H1 (cell line): ENCODE measurements at regions not wholly inside any gene's neighbourhood (a gene's known extent, or its start where the extent isn't known, plus 50 kb on each side); places are given as distances from the start of the nearest gene placed in this dataset.

Experiments
- CTBP2 ChIP-seq: IDR thresholded peaks from 2 replicates; pipeline ENCODE4 v1.7.0; 2011; ENCODE audit warnings: borderline replicate concordance, mild to moderate bottlenecking, moderate library complexity, mixed read lengths, low read length; ENCODE audit not compliant: insufficient read depth, insufficient read length
- EGR1 ChIP-seq: IDR thresholded peaks from 2 replicates; pipeline ENCODE4 v1.6.1; 2011; ENCODE audit warnings: low read depth, low read length, borderline replicate concordance
- EZH2 ChIP-seq: fragments of 200-600 bp; sonication (generic); IDR thresholded peaks from 2 replicates; pipeline ENCODE4 v1.7.1; 2012; ENCODE audit warnings: low read depth, mild to moderate bottlenecking, moderate library complexity, low read length, inconsistent platforms; ENCODE audit not compliant: severe bottlenecking
- HDAC2 ChIP-seq, 2 experiments: fragments of 300-600 bp in 1 of 2; sonication (generic) in 1 of 2; IDR thresholded peaks; 2 replicates each; pipeline ENCODE4 v1.6.1; 2011 to 2012; ENCODE audit warnings: low read depth in 2 of 2, low read length in 2 of 2, mild to moderate bottlenecking in 2 of 2, moderate library complexity in 2 of 2, borderline replicate concordance in 1 of 2, inconsistent platforms in 1 of 2
- JUND ChIP-seq: IDR thresholded peaks from 2 replicates; pipeline ENCODE4 v1.6.1; 2011; ENCODE audit warnings: mild to moderate bottlenecking, improper control_type of control experiment, low read length
- RFX5 ChIP-seq: IDR thresholded peaks from 2 replicates; pipeline ENCODE4 v1.6.1; 2011; ENCODE audit warnings: low read depth, low read length, improper control_type of control experiment, borderline replicate concordance
- SIN3A ChIP-seq, 2 experiments: IDR thresholded peaks in 1 of 2; conservative IDR thresholded peaks in 1 of 2; 2 replicates each; pipeline ENCODE4 v1.6.1; 2011 to 2012; ENCODE audit warnings: low read length in 2 of 2, improper control_type of control experiment in 1 of 2, low read depth in 1 of 2, mild to moderate bottlenecking in 1 of 2
- SUZ12 ChIP-seq: fragments of 200-600 bp; sonication (generic); IDR thresholded peaks from 2 replicates; pipeline ENCODE4 v1.6.1; 2012; ENCODE audit warnings: mild to moderate bottlenecking, inconsistent platforms, low read length, moderate library complexity, mixed read lengths
- TBP ChIP-seq: IDR thresholded peaks from 2 replicates; pipeline ENCODE4 v1.6.1; 2011; ENCODE audit warnings: low read depth, low read length, improper control_type of control experiment
- TEAD4 ChIP-seq: IDR thresholded peaks from 2 replicates; pipeline ENCODE4 v1.6.1; 2012; ENCODE audit warnings: low read depth, low read length, inconsistent platforms, mixed read lengths
- YY1 ChIP-seq: IDR thresholded peaks from 2 replicates; pipeline ENCODE4 v1.6.1; 2011; ENCODE audit warnings: low read depth, mild to moderate bottlenecking, low read length
- TF ChIP-seq, protein P1 (sequence below): fragments of 300-600 bp; sonication (generic); IDR thresholded peaks from 2 replicates; pipeline ENCODE4 v1.7.1; 2012; ENCODE audit warnings: low read length, moderate library complexity, mild to moderate bottlenecking, inconsistent platforms; ENCODE audit not compliant: insufficient replicate concordance

DNA sequence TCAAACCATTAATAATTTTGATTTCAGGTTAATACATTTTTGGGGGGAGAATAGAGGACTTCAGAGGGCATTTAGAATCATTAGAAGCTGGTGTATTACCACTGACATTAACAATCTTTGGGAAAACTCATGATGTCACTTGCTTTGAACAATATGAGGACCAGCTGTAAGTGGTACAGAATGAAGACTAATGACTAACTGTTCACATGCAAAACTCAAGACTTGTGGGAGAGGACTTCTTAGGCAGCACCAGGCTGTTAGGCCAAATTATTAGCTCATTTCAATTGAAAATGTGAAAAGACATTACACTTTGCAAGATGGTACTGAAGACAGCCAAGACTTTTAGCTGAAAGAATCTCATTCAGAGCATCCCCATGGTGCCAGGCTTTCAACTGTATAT lies 426.2 kb upstream of the ADAMTS9 start (continued):
- TF ChIP-seq, protein P1, sequence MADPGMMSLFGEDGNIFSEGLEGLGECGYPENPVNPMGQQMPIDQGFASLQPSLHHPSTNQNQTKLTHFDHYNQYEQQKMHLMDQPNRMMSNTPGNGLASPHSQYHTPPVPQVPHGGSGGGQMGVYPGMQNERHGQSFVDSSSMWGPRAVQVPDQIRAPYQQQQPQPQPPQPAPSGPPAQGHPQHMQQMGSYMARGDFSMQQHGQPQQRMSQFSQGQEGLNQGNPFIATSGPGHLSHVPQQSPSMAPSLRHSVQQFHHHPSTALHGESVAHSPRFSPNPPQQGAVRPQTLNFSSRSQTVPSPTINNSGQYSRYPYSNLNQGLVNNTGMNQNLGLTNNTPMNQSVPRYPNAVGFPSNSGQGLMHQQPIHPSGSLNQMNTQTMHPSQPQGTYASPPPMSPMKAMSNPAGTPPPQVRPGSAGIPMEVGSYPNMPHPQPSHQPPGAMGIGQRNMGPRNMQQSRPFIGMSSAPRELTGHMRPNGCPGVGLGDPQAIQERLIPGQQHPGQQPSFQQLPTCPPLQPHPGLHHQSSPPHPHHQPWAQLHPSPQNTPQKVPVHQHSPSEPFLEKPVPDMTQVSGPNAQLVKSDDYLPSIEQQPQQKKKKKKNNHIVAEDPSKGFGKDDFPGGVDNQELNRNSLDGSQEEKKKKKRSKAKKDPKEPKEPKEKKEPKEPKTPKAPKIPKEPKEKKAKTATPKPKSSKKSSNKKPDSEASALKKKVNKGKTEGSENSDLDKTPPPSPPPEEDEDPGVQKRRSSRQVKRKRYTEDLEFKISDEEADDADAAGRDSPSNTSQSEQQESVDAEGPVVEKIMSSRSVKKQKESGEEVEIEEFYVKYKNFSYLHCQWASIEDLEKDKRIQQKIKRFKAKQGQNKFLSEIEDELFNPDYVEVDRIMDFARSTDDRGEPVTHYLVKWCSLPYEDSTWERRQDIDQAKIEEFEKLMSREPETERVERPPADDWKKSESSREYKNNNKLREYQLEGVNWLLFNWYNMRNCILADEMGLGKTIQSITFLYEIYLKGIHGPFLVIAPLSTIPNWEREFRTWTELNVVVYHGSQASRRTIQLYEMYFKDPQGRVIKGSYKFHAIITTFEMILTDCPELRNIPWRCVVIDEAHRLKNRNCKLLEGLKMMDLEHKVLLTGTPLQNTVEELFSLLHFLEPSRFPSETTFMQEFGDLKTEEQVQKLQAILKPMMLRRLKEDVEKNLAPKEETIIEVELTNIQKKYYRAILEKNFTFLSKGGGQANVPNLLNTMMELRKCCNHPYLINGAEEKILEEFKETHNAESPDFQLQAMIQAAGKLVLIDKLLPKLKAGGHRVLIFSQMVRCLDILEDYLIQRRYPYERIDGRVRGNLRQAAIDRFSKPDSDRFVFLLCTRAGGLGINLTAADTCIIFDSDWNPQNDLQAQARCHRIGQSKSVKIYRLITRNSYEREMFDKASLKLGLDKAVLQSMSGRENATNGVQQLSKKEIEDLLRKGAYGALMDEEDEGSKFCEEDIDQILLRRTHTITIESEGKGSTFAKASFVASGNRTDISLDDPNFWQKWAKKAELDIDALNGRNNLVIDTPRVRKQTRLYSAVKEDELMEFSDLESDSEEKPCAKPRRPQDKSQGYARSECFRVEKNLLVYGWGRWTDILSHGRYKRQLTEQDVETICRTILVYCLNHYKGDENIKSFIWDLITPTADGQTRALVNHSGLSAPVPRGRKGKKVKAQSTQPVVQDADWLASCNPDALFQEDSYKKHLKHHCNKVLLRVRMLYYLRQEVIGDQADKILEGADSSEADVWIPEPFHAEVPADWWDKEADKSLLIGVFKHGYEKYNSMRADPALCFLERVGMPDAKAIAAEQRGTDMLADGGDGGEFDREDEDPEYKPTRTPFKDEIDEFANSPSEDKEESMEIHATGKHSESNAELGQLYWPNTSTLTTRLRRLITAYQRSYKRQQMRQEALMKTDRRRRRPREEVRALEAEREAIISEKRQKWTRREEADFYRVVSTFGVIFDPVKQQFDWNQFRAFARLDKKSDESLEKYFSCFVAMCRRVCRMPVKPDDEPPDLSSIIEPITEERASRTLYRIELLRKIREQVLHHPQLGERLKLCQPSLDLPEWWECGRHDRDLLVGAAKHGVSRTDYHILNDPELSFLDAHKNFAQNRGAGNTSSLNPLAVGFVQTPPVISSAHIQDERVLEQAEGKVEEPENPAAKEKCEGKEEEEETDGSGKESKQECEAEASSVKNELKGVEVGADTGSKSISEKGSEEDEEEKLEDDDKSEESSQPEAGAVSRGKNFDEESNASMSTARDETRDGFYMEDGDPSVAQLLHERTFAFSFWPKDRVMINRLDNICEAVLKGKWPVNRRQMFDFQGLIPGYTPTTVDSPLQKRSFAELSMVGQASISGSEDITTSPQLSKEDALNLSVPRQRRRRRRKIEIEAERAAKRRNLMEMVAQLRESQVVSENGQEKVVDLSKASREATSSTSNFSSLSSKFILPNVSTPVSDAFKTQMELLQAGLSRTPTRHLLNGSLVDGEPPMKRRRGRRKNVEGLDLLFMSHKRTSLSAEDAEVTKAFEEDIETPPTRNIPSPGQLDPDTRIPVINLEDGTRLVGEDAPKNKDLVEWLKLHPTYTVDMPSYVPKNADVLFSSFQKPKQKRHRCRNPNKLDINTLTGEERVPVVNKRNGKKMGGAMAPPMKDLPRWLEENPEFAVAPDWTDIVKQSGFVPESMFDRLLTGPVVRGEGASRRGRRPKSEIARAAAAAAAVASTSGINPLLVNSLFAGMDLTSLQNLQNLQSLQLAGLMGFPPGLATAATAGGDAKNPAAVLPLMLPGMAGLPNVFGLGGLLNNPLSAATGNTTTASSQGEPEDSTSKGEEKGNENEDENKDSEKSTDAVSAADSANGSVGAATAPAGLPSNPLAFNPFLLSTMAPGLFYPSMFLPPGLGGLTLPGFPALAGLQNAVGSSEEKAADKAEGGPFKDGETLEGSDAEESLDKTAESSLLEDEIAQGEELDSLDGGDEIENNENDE = no peak
- TF ChIP-seq YY1 (no peak), HDAC2 (IDR thresholded peaks at IDR 0.05; ENCODE audit: borderline replicate concordance in 1 of 2, low read depth in 2 of 2, low read length in 2 of 2) (no peak), EZH2 (no peak), CTBP2 (no peak), SUZ12 (no peak), RFX5 (no peak), SIN3A (conservative IDR thresholded peaks at IDR 0.05 in 1 of 2, IDR thresholded peaks at IDR 0.05 in 1 of 2; ENCODE audit: low read depth in 1 of 2, low read length in 2 of 2) (no peak), TBP (no peak), JUND (no peak), EGR1 (no peak), TEAD4 (no peak)
